ENCODE measurements at regions not wholly inside any gene's neighbourhood (a gene's known extent, or its start where the extent isn't known, plus 50 kb on each side); places are given as distances from the start of the nearest gene placed in this dataset.

- peaks cover 2% of the 10 kb centered on the region for H3K4me1 Mint-ChIP-seq (ENCODE audit: low read depth)
- no peaks in the 10 kb centered on the region for H3K36me3 Mint-ChIP-seq (ENCODE audit: insufficient read depth)
- H3K27me3 Mint-ChIP-seq = peaks cover 3% of the 10 kb centered on the region
- H3K9me3 Mint-ChIP-seq (ENCODE audit: low read depth) = peaks cover 16% of the 10 kb centered on the region
- DNase-seq (ENCODE audit: low spot score, unreplicated experiment) = no peak
- TF ChIP-seq CTCF (IDR thresholded peaks at IDR 0.05; ENCODE audit: unreplicated experiment) = no peak
- H3K27ac Mint-ChIP-seq = no peak overlapping the region
- H3K4me3 Mint-ChIP-seq (ENCODE audit: low read depth) = no peak overlapping the region
Measured at GRCh38 chr13:106723036-106723435, 155.1 kb upstream of the ARGLU1 start.

- Mint-ChIP-seq H3K4me3 (ENCODE audit: low read depth) (no peak overlapping the region), H3K36me3 (ENCODE audit: insufficient read depth) (no peaks in the 10 kb centered on the region), H3K27ac (no peak overlapping the region), H3K27me3 (peaks cover 3% of the 10 kb centered on the region), H3K9me3 (ENCODE audit: low read depth) (peaks cover 19% of the 10 kb centered on the region), H3K4me1 (ENCODE audit: low read depth) (peaks cover 2% of the 10 kb centered on the region)
- no peak for DNase-seq (ENCODE audit: low spot score, unreplicated experiment)
- TF ChIP-seq CTCF (IDR thresholded peaks at IDR 0.05; ENCODE audit: unreplicated experiment) = no peak
Measured at GRCh38 chr13:106722620-106723019, 154.7 kb upstream of the ARGLU1 start.

GRCh38 chr13:106721599-106721998, 153.7 kb upstream of the ARGLU1 start:
- H3K36me3 Mint-ChIP-seq (ENCODE audit: insufficient read depth) = no peaks in the 10 kb centered on the region
- no peak for DNase-seq (ENCODE audit: low spot score, unreplicated experiment)
- no peak overlapping the region for H3K27ac Mint-ChIP-seq

GRCh38 chr13:106714271-106714982, 146.5 kb upstream of the ARGLU1 start:
- peaks cover 3% of the 10 kb centered on the region for H3K27me3 Mint-ChIP-seq
- H3K36me3 Mint-ChIP-seq (ENCODE audit: insufficient read depth) = no peaks in the 10 kb centered on the region
- peaks cover 17% of the 10 kb centered on the region for H3K9me3 Mint-ChIP-seq (ENCODE audit: low read depth)
- H3K27ac Mint-ChIP-seq = no peak overlapping the region
- H3K4me1 Mint-ChIP-seq (ENCODE audit: low read depth) = no peaks in the 10 kb centered on the region
- TF ChIP-seq CTCF (IDR thresholded peaks at IDR 0.05; ENCODE audit: unreplicated experiment) = no peak
- no peak overlapping the region for H3K4me3 Mint-ChIP-seq (ENCODE audit: low read depth)
- DNase-seq (ENCODE audit: low spot score, unreplicated experiment) = no peak

More at GRCh38 chr13:106721599-106721998, 153.7 kb upstream of the ARGLU1 start:
- Mint-ChIP-seq H3K9me3 (ENCODE audit: low read depth) (peaks cover 23% of the 10 kb centered on the region), H3K4me3 (ENCODE audit: low read depth) (no peak overlapping the region), H3K4me1 (ENCODE audit: low read depth) (peaks cover 2% of the 10 kb centered on the region), H3K27me3 (peaks cover 3% of the 10 kb centered on the region)
- no peak for TF ChIP-seq CTCF (IDR thresholded peaks at IDR 0.05; ENCODE audit: unreplicated experiment)

- Mint-ChIP-seq H3K36me3 (ENCODE audit: insufficient read depth) (no peaks in the 10 kb centered on the region), H3K4me1 (ENCODE audit: low read depth) (no peaks in the 10 kb centered on the region)
- DNase-seq (ENCODE audit: low spot score, unreplicated experiment) = no peak
Measured at GRCh38 chr13:106712381-106712780, 144.4 kb upstream of the ARGLU1 start.

More at GRCh38 chr13:106712381-106712780, 144.4 kb upstream of the ARGLU1 start:
- no peak overlapping the region for H3K27ac Mint-ChIP-seq
- H3K4me3 Mint-ChIP-seq (ENCODE audit: low read depth) = no peak overlapping the region
- TF ChIP-seq CTCF (IDR thresholded peaks at IDR 0.05; ENCODE audit: unreplicated experiment) = no peak
- H3K9me3 Mint-ChIP-seq (ENCODE audit: low read depth) = peaks cover 2% of the 10 kb centered on the region
- peaks cover 3% of the 10 kb centered on the region for H3K27me3 Mint-ChIP-seq

Data from progenitor cell of endocrine pancreas (in vitro differentiated cells).